UCSD-AML1 (cell line): ENCODE measurements at regions not wholly inside any gene's neighbourhood (a gene's known extent, or its start where the extent isn't known, plus 50 kb on each side); places are given as distances from the start of the nearest gene placed in this dataset.
A peak's percentile ranks its signal among the peaks of the same experiment; 100 is the strongest.
"Not testable (repeated sequence)": the region's sequence is repeated elsewhere in the genome, so short reads cannot be mapped to it uniquely, and the experiment has no call there.

ENCODE experiments used
- DNase-seq: peaks from one replicate; lab custom pipeline; 2025; ENCODE audit not compliant: unreplicated experiment; lab: John Stamatoyannopoulos, UW

DNA sequence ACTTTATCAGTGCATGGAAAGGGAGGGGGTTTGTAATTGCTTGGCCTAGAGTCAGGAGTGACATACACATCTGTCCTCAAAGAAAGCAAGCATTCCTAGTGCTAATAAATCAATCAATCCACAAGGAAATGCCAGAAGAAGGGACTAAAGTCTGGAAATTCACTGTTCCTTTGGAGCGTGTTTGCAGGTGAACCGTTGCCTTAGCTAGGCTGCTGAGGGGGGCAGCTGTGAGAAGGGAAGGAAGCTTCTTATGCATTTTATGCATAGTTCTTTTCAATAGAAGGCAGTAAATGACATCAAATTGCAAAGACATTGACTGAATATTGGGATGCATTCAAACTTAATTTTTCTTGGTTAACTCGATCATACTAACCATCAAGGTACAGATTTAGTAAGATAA is 1092.5 kb upstream of the SEMA6A start:
- no peak for DNase-seq

DNA sequence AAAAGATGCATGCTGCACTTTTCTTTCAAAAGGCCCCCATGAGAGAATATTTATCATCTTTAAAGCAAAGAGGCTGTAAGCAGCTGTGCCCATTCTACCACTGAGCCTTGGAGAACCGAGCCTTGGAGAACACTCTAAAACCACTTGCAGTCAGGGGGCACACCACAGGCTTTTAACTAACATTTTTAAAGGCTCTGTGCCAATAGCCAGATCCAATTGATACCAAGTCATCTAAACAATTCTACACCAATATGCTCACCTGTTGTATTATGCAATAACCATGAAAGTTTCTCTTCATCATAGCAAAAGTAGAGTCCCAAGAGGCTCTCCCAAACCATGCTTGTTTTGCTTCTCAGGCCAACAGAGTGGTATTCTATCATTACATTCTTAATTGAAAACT is 1090.5 kb upstream of the SEMA6A start:
- no peak for DNase-seq

DNA sequence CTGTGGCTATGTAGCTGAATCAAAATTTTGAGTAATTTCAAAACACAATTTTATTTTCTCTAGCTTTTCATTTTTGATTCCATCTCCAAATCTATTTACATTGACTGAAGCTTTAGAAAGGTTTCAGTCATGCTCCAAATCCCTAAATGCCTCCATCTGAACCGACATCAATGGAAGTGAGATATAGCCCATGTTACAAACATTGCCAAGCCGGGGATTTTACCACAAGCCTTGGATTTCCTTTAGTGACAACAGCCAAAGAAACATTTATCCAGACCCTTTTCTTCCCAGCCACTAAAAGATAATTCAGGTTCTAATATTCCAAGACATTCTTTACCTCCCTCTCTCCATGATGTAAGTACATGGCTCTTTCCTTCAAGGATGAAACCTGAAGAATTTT is 1087.7 kb upstream of the SEMA6A start:
- no peak for DNase-seq

DNA sequence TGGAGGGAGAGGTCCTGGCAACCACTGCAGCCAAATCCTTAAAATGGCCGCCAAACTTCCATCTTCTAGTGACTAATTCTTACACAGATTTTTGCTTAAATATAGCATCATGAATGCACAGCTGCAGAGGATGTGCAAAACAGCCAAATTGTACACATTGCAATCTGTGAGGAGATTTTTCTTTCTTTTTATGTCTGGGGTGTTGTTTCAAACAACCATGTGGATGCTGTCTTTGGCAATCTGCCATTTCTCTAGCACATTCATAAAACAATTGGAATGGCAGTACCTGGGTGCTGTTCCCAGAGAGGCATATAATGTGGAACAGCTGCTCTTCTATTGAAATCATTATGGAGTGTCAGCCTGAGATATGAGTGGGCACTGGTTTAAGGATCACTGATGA is 1082.9 kb upstream of the SEMA6A start:
- no peak for DNase-seq

DNA sequence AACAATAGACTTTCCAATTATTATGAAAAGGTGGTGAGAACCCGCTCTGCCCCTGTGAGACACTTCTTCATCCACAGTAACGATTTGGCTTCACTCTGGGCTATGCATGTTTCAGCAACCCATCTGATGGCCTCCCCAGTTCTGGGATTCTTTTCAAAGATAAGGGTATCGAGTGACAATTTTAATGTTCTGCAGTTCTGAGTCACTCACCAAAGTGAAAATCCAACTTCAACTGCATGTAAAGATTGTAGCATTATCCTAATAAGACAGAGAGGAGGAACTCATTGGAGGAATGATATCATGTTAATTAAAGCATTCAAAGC is 1078.3 kb upstream of the SEMA6A start:
- no peak for DNase-seq

DNA sequence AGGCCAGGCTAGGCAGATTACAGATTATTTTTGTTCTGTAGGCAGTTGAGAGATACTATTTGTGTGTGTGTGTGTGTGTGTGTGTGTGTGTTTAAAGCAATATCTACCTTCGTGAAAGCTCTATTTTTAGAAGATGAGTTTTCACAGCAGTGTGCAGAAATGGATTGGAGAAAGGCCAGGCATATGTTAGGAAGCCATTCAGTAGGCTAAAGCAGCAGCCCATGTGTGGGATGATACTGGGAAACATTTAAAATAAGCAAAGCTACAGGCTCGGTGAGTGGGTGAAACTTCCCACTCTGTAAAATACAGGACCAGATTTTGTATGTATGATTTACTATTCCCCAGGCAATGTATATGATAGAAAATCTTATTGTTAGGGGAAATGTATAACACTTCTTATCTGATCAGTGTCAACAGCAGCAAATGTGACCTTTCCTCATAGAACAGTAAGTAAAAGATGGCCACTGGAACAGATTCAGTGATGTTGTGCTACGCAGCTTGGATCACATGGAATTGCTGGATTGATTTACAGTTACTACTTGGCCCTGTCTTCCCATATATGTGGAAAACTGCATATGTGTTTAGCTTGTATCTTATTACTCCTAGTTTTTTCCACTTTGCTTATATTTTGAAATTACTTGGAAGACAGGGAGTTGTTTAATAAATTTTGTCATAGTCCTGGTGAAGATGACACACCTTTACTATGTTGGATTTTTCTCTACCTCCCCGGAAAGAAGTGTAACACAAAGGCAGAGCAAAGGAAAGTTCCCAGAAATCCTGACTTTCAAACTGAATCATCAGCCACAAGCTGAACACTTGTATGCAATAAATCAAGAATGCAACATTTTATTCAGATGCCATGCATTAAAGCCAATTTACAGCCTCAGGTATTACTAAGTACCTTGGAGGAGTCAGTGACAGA is 1077.7 kb upstream of the SEMA6A start:
- no peak for DNase-seq

DNA sequence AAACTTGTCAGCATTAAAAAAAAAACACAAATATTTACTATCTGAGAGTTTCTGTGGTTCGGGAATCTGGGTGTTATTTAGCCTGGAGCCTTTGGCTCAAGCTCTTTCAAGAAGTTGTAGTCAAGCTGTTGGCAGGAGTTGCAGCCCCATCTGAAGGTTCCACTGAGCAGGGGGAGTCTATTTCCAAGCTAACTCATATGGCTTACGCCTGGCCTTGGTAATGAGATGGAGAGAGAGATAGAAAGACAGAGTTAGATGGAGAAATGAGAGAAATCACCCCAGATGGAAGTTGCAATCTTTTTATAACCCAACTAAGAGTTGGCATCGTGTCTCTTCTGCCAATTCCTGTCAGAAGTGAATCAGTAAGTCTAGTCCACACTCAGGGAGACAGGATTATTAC is 1075.2 kb upstream of the SEMA6A start:
- no peak for DNase-seq

DNA sequence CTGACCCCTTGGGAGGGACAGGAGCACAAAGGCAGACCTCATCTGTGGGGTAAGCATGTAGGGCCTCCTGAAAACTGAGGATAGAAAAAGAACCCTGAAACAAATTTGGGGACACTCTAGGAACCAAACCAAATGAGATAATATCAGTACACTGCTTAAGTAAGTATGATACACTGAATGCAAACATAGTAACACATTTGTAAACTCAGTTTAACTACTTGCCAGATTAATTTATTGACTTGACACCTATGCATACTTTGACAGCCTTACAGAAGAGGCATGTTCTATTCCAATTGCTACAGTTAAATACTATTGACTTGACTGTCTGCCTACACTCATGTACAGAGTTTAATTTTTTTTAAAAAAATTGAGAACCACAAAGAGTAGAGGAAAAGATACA is 1070.8 kb upstream of the SEMA6A start:
- DNase-seq: no peak

DNA sequence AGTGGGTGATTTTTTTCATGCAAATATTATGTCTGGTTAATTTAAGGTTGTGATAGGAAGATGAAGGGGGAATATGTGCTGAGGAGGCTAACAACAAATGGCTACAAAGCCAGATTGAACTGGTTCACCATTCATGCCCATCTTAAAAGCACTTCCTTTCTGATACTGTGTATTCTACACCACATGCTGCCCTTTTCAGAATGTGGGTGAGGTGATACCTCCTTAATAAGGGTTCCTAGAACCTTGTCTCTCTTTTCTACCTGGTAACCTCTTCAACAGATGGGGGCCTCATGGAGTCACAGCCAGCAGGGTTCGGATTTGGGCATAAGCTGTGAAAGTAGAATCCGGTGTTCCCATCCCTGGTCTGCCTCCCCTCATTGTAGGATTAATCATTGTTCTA is 1064.0 kb upstream of the SEMA6A start:
- no peak for DNase-seq

DNA sequence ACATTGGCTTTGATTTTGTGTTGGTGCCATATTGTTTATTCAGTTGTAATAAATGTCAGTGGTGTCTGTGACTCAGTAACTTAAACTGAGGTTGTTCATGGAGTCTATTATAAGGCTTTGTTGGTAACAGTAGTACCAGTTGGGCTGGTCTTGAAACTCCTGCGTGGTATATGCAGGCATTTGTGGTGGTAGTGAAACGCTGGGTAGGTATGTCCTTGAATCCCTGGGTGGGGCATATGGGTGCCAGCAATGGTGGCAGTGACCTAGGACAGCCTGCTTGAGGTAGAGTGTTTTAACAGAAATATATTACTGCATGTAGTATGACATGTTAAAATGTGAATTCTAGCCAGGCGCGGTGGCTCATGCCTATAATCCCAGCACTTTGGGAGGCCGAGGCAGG is 1058.5 kb upstream of the SEMA6A start:
- DNase-seq: no peak

DNA sequence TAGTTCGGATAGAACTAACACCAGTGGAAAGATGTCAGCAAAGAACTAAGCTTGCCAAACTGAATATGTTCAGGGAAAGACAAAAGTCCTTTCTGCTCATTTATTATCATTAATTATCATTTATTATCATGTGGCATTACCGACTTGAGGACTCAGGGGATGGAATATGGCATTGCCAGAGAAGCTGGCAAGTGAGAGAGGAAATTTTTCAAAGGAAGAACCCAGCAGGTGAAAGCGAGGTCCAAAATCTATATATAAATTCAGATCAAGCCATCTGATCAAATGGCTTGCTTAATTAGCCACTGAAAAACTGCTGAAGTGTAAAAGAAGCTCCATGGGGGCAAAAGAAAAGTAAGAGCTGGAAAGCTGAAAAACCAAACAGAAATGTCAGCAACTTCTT is 1049.6 kb upstream of the SEMA6A start:
- DNase-seq: no peak

DNA sequence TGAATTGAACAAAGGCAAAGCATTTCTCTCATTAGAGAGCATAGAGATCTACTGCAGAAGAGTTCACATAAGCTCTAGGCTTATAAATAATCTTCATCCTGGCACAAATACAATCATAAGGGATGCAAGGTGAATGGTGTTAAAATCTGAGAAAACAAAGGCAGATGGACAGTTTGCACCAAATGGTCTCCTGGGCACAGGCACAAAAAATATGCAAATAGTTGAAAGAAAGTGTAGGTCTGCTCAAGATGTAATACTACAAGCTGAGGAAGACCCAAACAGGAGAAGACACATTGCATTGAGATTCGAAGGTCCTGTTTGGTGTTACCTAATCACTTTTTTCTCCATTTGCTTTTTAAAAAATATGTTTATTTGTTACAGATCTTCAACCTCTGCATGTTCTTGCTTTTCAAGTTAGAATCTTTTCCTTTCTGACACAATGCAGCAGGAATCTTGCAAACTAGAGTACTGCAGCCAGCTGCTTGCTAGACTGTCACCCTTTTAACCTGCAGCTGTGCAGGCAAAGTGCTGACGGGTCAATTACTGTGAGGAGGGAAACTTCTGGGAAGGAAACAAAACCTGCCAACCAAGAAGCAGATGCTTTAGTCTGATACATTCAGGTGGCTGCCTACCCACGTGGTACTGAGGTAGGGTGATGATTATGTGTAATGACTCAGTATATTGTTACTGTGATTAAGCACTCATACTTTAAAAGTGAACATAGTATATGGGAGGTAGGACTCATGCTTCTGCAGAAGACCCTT is 1048.6 kb upstream of the SEMA6A start:
- no peak for DNase-seq

DNA sequence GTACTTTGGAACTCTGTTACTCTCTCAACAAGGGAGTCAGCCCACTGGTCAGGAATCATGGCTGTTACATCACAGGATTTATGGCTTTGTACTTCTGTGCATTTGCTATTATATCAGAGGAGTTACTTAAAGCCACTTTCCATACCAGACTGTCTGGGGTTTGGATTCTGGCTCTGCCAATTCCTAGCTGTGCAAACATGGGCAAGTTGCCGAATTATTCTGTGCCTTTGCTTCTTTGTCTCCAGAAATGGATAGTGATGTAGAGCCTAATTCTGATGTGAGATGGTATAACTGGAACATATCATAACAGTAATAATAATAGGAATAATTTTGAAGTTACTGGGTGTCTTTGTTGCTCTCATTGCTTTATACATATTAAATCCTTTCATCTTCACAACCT is 1047.3 kb upstream of the SEMA6A start:
- DNase-seq: no peak

DNA sequence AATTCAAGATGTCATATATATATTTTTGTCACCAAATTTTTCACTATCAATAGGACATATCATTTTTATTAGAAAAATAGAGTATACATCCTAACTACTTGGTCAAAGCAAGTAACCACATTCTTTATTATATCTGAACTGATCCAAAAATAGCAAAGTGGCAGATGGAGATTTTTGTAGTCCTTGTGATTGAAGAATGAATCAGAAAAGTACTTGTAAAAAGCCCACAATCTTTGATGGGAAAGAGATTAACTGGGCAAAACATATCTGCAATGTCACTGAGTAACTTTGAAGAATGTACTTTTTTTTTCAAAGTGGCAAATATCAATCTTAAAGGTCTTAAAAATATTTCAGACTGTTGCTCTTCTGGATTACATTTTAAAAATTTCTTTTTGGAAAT is 1040.6 kb upstream of the SEMA6A start:
- DNase-seq: no peak

DNA sequence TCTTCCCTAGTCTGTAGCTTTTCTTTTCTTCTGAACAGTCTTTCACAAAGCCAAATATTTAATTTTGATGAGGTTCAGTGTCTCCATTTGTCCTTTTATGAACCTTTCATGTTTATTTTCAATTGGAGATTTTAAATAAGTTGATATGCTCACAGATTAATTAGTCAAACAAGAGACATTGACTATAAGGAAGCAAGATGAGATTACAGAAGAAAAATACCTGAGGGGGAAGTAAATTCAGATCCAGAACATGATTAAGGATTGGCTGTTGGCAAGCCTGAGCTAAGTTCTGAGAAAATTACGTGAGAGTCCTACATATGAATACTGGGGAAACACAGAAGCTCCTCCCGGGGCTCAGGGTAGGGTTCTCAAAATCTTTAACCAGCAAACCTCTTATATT is 1039.8 kb upstream of the SEMA6A start:
- no peak for DNase-seq

DNA sequence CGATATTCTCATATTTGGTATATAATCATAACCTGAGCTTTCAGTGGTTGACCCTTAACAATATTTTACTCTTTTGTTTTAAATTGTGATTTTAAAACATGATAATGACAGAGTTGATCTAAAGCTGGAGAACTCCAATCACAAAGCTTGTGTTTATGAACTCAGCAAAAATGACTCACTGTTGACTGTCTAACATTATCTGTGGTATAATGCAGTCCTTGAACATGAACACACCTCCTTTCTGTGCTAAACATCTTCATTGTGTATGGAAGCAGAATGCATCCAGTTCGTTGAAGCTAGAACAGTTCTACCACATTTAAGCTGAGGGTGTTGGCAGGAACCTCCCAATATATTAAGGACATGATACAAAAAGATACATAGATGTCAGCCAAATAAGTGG is 1030.2 kb upstream of the SEMA6A start:
- DNase-seq: no peak

DNA sequence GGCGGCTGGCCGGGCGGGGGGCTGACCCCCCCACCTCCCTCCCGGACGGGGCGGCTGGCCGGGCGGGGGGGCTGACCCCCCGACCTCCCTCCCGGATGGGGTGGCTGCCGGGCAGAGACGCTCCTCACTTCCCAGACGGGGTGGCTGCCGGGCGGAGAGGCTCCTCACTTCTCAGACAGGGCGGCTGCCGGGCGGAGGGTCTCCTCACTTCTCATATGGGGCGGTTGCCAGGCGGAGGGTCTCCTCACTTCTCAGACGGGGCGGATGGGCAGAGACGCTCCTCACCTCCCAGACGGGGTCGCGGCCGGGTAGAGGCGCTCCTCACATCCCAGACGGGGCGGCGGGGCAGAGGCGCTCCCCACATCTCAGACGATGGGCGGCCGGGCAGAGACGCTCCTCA is 1025.2 kb upstream of the SEMA6A start:
- not testable (repeated sequence) for DNase-seq

DNA sequence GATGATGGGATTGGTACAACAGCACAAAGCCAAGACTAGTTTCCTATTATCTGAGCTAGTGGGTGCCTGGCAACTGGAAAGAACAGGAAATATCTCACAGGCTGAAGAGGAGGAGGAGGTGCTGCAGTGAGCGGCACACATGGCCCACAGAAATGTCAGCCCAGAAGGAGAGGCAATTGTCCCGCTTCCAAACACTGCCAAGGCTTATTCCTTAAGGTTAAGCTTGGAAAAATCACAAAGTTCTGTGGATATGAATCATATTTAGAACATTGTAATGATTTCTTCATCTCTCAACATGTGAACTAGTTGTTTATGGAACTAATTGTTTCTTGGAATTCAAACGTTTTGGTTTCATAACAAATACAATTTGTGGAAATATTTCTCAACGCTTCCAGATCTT is 1019.5 kb upstream of the SEMA6A start:
- DNase-seq: peak; percentile 4

DNA sequence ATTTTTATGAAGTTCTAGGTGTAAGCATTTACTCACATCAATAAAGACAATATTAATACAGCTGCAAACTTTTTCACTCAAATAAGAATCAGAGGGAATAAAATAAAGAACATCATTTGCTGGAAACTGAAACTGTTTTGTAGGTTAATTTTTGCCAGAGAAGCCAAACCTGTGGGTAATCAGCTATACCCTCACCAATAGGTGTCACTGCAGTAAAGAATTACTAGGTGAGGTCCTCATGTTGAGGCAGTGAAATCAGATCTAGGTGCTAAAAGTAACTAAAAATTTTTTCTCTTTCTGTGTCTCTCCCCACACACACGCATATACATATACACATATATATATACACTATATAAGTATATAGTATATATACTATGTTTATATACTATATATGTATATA is 1016.3 kb upstream of the SEMA6A start:
- no peak for DNase-seq

DNA sequence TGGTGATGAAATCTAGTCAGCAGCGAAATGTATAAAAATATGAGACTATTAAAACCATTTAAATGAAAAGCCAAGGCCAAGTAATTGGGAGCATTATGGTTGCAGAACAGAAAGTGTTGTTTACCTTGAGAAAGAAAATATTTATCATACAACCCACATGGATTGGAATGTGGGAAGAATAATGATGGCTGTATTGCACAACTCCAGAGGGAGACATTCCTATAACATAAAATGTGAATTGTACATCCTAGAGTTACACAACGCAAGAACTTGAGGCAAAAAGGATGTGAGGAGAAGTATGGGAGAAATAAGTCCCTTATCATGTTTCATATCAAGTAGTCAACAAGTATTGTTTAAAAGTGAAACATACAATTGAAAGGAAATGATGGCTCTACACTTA is 1014.0 kb upstream of the SEMA6A start:
- no peak for DNase-seq

DNA sequence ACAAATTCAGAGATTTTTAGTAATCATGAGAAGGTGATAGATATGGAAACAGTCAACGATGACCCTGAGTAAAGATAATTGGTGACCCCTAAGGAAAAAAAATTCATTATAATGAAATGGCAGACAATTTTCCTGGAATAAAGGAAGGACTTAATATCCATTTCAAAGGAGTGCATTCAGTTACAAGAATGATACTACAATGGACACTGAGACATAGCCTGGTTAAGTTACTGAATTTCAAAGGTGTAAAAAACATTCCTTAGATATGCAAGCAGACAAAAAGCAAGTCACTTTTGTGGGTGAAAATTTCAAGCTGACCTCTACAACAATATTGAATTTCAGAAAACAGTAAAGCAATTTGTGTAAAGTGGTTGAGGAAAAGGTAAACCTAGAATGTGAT is 1012.5 kb upstream of the SEMA6A start:
- DNase-seq: no peak

DNA sequence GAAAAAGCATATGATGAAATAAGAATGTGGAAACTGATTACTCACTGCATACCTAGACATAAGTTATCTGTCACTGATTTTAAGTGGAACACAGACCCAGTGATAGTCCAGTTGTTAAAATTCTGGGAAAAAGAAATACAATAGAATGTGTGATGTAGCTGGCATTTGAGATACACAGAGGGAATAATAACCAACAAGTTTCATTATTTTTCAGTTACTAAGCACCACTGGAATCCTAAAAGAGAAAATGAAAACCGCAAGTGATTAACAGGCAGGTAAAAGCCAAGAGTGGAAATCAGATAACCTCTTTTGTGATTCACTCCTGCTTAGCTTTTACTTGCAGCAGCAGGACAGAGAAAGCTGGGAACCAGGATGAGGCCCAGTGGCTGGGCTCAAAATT is 994.0 kb upstream of the SEMA6A start:
- DNase-seq: no peak

DNA sequence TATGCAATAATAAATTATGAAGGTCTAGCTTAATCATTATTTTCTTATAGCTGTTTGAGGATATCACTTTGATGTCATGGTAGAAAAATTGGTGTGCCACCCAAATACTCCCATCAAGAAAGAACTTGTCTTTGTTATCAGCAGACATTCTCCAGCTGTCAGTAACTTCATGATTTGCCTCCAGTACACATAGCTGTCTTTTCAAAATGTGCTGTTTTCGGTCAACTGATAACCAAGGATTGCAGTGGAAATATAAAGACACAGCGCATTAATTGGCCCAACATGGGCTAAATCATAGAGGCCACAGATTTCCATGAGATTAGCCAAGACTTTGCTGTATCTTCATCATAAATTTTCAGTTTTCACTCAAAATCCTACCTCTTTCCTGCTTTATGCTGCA is 993.5 kb upstream of the SEMA6A start:
- no peak for DNase-seq
